Neutrophil (primary cell): ENCODE measurements at regions not wholly inside any gene's neighbourhood (a gene's known extent, or its start where the extent isn't known, plus 50 kb on each side); places are given as distances from the start of the nearest gene placed in this dataset.

Experiments
- H3K27ac ChIP-seq: fragments of 200-600 bp; sonication (generic); 2 replicates; pipeline ENCODE4 v1.5.1; 2016; ENCODE audit warnings: mild to moderate bottlenecking, moderate library complexity
- H3K27me3 ChIP-seq: fragments of 200-600 bp; sonication (generic); 2 replicates; pipeline ENCODE4 v1.6.0; 2016; ENCODE audit warnings: mild to moderate bottlenecking
- H3K36me3 ChIP-seq: fragments of 200-600 bp; sonication (generic); 2 replicates; pipeline ENCODE4 v1.5.1; 2017
- H3K4me1 ChIP-seq, 2 experiments: fragments of 200-600 bp in 1 of 2; sonication (generic) in 1 of 2; 1 replicate in 1 of 2; 2 replicates in 1 of 2; pipeline versions ENCODE4 v1.5.1 to v1.6.1; 2013 to 2016; ENCODE audit warnings: low read depth in 1 of 2, low read length in 1 of 2, mild to moderate bottlenecking in 1 of 2, moderate library complexity in 1 of 2; ENCODE audit not compliant: control insufficient read depth in 1 of 2, insufficient read depth in 1 of 2
- H3K4me3 ChIP-seq, 2 experiments: fragments of 200-600 bp in 1 of 2; sonication (generic) in 1 of 2; 1 replicate in 1 of 2; 2 replicates in 1 of 2; pipeline ENCODE4 v1.5.1; 2013 to 2016; ENCODE audit warnings: low read depth in 1 of 2, low read length in 1 of 2, mild to moderate bottlenecking in 1 of 2, moderate library complexity in 1 of 2
- H3K9me3 ChIP-seq: fragments of 200-600 bp; sonication (generic); 2 replicates; pipeline ENCODE4 v1.5.1; 2016
- CTCF ChIP-seq: fragments of 200-600 bp; sonication (generic); IDR thresholded peaks from 2 replicates; pipeline ENCODE4 v1.5.1; 2016; ENCODE audit warnings: antibody characterized with exemption

GRCh38 chr11:134664447-134665187 is 252.6 kb upstream of the B3GAT1 start:
- H3K9me3 ChIP-seq: no peaks in the 10 kb centered on the region
- TF ChIP-seq CTCF: no peak
- H3K36me3 ChIP-seq: no peaks in the 10 kb centered on the region
- H3K27me3 ChIP-seq: no peaks in the 10 kb centered on the region
- H3K4me1 ChIP-seq: no peaks in the 10 kb centered on the region
- H3K27ac ChIP-seq: no peak overlapping the region
- H3K4me3 ChIP-seq: no peak overlapping the region

- Histone ChIP-seq H3K4me3 (no peak overlapping the region), H3K27me3 (no peaks in the 10 kb centered on the region), H3K27ac (no peak overlapping the region), H3K36me3 (no peaks in the 10 kb centered on the region), H3K9me3 (no peaks in the 10 kb centered on the region), H3K4me1 (no peaks in the 10 kb centered on the region)
- no peak for TF ChIP-seq CTCF
Measured at GRCh38 chr11:134663506-134664313, 251.7 kb upstream of the B3GAT1 start.

- TF ChIP-seq CTCF: no peak
- H3K27ac ChIP-seq: no peak overlapping the region
- no peaks in the 10 kb centered on the region for H3K27me3 ChIP-seq
- H3K4me3 ChIP-seq: no peak overlapping the region
- H3K4me1 ChIP-seq: no peaks in the 10 kb centered on the region
- no peaks in the 10 kb centered on the region for H3K9me3 ChIP-seq
- H3K36me3 ChIP-seq: no peaks in the 10 kb centered on the region
Measured at GRCh38 chr11:134662629-134663360, 250.8 kb upstream of the B3GAT1 start.

- Histone ChIP-seq H3K27me3 (no peaks in the 10 kb centered on the region), H3K27ac (no peak overlapping the region), H3K9me3 (no peaks in the 10 kb centered on the region), H3K4me3 (no peak overlapping the region), H3K4me1 (no peaks in the 10 kb centered on the region), H3K36me3 (no peaks in the 10 kb centered on the region)
- TF ChIP-seq CTCF: no peak
Measured at GRCh38 chr11:134661660-134662059, 249.6 kb upstream of the B3GAT1 start.

GRCh38 chr11:134660416-134660815 is 248.4 kb upstream of the B3GAT1 start:
- H3K9me3 ChIP-seq: no peaks in the 10 kb centered on the region
- H3K27ac ChIP-seq: no peak overlapping the region
- no peaks in the 10 kb centered on the region for H3K4me1 ChIP-seq
- H3K36me3 ChIP-seq: no peaks in the 10 kb centered on the region
- no peak overlapping the region for H3K4me3 ChIP-seq
- no peak for TF ChIP-seq CTCF
- no peaks in the 10 kb centered on the region for H3K27me3 ChIP-seq
